Inflammatory macrophage (primary cell): ENCODE measurements at regions not wholly inside any gene's neighbourhood (a gene's known extent, or its start where the extent isn't known, plus 50 kb on each side); places are given as distances from the start of the nearest gene placed in this dataset.
A peak's percentile ranks its signal among the peaks of the same experiment; 100 is the strongest.

Experiments used
- DNase-seq, 2 donors: peaks; one replicate each; pipeline ENCODE4 v3.0.0-alpha.2; 2020 to 2022

GRCh38 chr7:25852211-25852938 lies 299.6 kb upstream of the NFE2L3 start:
- no peak for DNase-seq

GRCh38 chr7:25852939-25853271 lies 299.1 kb upstream of the NFE2L3 start:
- DNase-seq, result no peak

- no peak for DNase-seq
Observed at GRCh38 chr7:25853314-25853713, 298.7 kb upstream of the NFE2L3 start.

- DNase-seq, result no peak
Observed at GRCh38 chr7:25854059-25854458, 297.9 kb upstream of the NFE2L3 start.

- peak; percentile 52 to 64 for DNase-seq
Observed at GRCh38 chr7:25854608-25855497, 297.1 kb upstream of the NFE2L3 start.

GRCh38 chr7:25855854-25856782 lies 295.9 kb upstream of the NFE2L3 start:
- DNase-seq, result no peak

- DNase-seq, result no peak
Observed at GRCh38 chr7:25857376-25858067, 294.5 kb upstream of the NFE2L3 start.

- DNase-seq, result no peak
Observed at GRCh38 chr7:25858200-25858524, 293.8 kb upstream of the NFE2L3 start.

- DNase-seq, result no peak
Observed at GRCh38 chr7:25858525-25859411, 293.2 kb upstream of the NFE2L3 start.

GRCh38 chr7:25859412-25860274 lies 292.4 kb upstream of the NFE2L3 start:
- DNase-seq, result no peak

GRCh38 chr7:25860275-25861163 lies 291.5 kb upstream of the NFE2L3 start:
- DNase-seq, result no peak

- no peak for DNase-seq
Observed at GRCh38 chr7:25861164-25861496, 290.9 kb upstream of the NFE2L3 start.

GRCh38 chr7:25861601-25862260 lies 290.3 kb upstream of the NFE2L3 start:
- DNase-seq, result no peak

GRCh38 chr7:25862261-25863004 lies 289.6 kb upstream of the NFE2L3 start:
- DNase-seq, result peak; percentile 98

GRCh38 chr7:25863005-25863728 lies 288.8 kb upstream of the NFE2L3 start:
- DNase-seq, result no peak

- no peak for DNase-seq
Observed at GRCh38 chr7:25863729-25864110, 288.3 kb upstream of the NFE2L3 start.

- DNase-seq, result no peak
Observed at GRCh38 chr7:25864511-25864910, 287.5 kb upstream of the NFE2L3 start.
